NCI-H774 (cell line): ENCODE measurements at regions not wholly inside any gene's neighbourhood (a gene's known extent, or its start where the extent isn't known, plus 50 kb on each side); places are given as distances from the start of the nearest gene placed in this dataset.
"Not testable (repeated sequence)": the region's sequence is repeated elsewhere in the genome, so short reads cannot be mapped to it uniquely, and the experiment has no call there.

ENCODE experiments used
- DNase-seq: peaks from one replicate; lab custom pipeline; 2025; lab: John Stamatoyannopoulos, UW

DNA sequence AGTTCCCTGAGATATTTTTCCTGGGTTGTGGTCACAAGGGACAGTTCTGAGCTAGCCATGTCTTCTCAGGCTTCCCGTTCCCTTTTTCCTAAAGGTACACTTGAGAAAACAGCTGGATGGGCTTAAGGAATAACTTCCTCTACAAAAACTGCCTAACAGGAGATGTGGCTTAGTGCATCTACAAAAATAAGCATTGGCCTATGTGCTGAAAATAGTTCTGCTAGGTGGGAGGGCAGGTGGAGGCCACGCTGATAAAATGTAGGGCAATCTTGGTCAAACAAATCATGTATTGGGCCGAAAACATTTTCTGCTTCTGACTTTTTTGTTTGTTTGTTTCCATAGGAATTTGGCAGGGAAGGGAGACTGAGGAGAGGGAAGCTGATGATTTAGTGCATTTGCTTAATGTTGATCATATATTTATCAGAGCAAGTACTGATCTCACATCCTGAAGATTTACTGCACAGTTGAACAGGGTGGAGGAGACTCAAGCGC lies 409.4 kb upstream of the FZD8 start:
- no peak for DNase-seq

GRCh38 chr10:36050763-36051499 lies 408.8 kb upstream of the FZD8 start:
- no peak for DNase-seq

DNA sequence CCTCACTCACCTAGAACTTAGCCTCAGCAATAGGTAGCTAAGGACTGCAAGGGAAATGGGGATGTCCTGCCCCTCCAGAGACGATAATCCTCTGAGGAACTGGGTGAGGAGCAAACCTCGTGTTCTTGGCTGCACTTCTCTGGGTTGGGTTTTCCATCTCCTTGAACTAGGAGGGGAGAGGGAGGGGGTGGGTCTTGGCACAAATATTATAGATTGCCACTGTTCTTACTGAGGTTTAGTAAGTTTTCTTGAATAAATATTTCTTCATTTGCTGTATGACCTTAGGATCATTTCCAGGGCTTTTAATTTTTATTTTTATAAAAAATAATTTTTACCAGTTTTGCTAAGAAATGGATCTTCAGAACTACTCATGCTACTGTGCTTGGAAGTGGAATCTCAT lies 406.7 kb upstream of the FZD8 start:
- no peak for DNase-seq

- no peak for DNase-seq
These were observed 406.1 kb upstream of the FZD8 start for GRCh38 chr10:36048236-36048635.

- no peak for DNase-seq
These were observed 400.0 kb upstream of the FZD8 start for GRCh38 chr10:36042135-36042534.

- no peak for DNase-seq
These were observed 396.3 kb upstream of the FZD8 start for GRCh38 chr10:36038316-36038955.

DNA sequence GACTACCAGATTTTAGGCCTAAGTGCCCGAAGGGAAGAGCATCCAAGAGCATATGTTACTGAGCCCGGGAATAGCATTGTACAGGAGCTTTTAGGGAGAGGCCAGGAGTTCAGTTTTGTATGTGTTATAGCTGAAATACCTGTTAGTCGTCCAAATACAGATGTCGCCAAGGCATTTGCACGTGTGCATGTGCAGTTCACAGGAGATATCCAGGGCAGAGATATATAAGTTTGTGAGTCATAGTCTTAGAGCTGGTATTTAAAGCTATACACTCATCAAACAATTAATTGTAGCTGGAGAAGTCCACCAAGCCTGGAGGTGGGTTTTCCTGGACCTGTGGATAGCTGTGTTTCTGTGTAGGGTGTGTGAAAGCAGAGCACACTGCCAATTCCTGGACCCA lies 394.0 kb upstream of the FZD8 start:
- DNase-seq, result no peak

GRCh38 chr10:36033808-36034207 lies 391.7 kb upstream of the FZD8 start:
- DNase-seq, result no peak

DNA sequence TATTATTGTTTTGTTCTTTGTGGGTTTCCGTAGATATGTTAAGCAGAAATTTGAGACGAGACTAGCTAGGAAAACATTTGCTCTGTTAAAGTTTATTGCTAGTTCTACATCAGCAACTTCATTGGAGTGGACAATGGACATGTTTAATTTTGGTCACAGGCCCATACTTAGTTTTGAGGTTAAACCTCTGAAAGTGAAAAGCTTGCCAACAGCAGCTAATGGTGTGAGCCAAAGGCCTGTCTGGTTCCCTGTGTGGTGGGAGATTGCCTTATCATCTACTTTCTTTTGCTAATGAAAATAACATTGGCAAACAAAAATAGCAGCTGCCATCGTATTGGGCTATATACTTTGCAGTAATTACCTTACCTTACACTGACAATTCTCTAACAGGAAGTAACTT lies 388.4 kb upstream of the FZD8 start:
- DNase-seq, result no peak

DNA sequence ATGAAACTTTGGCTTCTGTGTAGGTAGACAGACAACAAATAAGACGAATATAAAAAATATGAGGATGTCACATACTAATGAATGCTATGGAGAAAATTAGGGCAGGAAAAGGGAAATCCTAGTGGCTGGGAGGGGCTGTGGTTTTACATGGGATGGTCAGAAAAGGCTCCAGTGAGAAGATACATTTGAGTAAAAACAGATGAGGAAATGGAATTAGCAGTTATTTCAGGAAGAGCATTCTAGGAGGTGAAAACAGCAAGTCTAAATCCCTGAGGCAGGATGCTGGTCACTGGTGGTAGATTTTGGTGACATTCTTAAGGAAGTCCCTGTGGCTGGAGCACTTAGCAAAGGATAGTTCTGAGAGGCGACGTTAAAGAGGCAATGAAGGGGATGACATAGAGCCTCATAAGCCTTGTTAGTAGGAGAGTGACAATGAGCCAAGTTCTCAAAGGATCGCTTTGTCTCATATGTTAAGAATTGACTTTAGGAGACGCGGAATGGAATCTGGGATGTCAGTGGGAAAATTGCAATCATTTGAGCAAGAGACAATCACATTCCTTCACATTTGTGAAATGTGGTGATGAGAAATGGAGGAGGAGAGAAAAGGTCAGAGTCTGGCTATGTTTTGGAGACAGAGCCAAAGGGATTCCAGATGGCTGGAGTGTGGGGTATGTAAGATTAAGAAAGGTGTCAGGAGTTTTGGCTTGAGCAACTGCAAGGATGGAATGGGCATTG lies 384.7 kb upstream of the FZD8 start:
- no peak for DNase-seq

- DNase-seq, result no peak
These were observed 384.0 kb upstream of the FZD8 start for GRCh38 chr10:36026081-36026480.

DNA sequence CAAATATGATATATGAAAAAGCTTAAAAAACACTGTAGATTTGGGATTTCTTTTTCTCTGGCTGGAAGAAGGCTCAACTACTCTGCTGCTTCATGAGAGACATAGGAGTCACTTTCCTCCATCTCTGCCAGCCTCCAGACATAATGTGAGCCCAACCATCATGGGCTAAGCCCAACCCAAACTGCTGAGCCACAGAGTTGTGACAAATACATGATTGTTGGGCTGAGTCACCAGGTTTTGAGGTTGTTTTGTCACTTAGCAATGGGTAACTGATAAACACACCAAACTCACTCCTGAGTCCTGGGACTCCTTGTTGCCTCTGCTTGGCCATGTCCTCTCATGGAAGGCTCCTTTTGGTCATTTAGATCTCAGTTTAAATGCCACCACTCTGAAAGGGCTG lies 381.8 kb upstream of the FZD8 start:
- no peak for DNase-seq

- DNase-seq, result no peak
These were observed 379.0 kb upstream of the FZD8 start for GRCh38 chr10:36021096-36021495.

GRCh38 chr10:36019749-36020148 lies 377.7 kb upstream of the FZD8 start:
- no peak for DNase-seq

DNA sequence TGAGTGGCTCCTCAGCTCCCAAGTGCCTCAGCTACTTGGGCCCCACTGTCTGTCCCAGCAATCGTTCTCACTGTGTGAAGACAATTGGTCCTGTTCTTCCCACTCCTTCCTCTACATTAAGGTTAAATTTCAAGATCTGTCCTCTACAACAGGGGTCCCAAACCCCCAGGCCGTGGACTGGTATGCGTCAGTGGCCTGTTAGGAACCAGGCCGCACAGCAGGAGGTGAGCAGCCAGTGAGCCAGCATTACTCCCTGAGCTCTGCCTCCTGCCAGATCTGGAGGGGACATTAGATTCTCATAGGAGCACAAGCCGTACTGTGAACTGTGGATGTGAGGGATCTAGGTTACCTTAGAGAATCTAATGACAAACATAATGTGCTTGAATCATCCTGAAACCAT lies 376.9 kb upstream of the FZD8 start:
- DNase-seq, result no peak

- DNase-seq, result no peak
These were observed 375.0 kb upstream of the FZD8 start for GRCh38 chr10:36017137-36017536.

- DNase-seq, result no peak
These were observed 365.3 kb upstream of the FZD8 start for GRCh38 chr10:36007369-36007768.

GRCh38 chr10:36003688-36004087 lies 361.6 kb upstream of the FZD8 start:
- no peak for DNase-seq

GRCh38 chr10:36003031-36003600 lies 361.0 kb upstream of the FZD8 start:
- DNase-seq, result no peak

DNA sequence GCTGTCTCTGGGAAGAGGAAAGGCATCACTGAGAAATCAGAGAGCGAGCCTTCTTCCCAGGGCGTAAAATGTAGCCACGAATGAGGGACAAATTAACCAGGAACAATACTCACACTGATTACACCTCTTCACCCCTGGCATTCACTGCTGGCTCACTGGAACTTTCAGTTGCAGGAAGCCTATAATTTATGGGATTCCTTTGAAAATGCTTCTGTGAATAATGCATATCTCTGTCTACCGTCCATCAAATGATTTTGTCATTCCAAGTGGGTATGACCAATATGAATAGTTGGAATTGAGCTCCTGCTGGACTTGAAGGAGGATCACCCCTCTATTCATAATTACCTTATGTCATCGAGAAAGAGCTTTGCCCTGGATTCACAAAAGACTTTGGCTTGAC lies 360.3 kb upstream of the FZD8 start:
- no peak for DNase-seq

- not testable (repeated sequence) for DNase-seq
These were observed 358.7 kb upstream of the FZD8 start for GRCh38 chr10:36000754-36001153.

DNA sequence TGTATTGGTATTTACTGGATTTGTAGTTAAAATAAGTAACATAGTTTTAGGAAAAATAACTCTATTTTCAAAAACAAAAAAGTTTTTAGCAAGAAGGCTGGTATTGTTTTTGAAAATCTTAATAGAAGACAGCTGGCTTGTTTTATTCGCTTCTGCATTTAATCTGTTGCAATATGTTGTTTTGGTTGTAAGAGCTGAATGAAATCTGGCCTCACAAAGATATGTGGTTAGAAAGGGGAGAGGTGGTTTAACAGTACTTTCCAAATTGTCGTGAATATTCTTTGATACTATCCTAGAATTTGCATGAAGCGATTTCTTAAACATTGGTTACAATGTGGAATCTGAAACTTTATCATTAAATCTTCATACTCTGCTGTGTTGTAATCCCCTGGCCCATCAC lies 355.9 kb upstream of the FZD8 start:
- DNase-seq, result no peak

DNA sequence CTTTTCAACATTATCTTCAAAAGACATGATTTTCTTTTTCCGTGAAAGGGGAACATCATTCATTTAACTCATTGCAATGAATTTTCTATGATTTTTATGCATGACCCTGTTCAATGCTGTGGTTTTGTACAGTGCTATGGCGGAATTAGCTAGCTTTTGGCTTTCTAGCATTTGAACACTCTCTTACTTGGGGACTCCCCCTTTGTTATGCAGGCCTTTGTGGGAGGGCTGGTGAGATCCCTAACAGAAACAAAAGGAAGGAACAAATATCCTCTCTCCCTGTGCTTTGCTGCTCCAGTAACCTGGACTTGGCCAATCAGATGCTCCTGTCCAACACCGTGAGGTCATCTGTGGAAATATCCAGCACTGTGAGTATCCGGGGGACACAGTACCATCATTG lies 353.4 kb upstream of the FZD8 start:
- DNase-seq, result no peak
